Ascending aorta (tissue), 2 donors: ENCODE measurements at regions not wholly inside any gene's neighbourhood (a gene's known extent, or its start where the extent isn't known, plus 50 kb on each side); places are given as distances from the start of the nearest gene placed in this dataset.

Source experiments
- DNase-seq, 2 donors: peaks; one replicate each; pipeline ENCODE4 v3.0.0-alpha.2; 2019; ENCODE audit warnings: low spot score in 2 of 2
- H3K27ac ChIP-seq, 2 donors: fragments of 200-600 bp; sonication (generic); one replicate each; pipeline ENCODE4 v1.5.1; 2016 to 2017; ENCODE audit warnings: mild to moderate bottlenecking in 1 of 2
- H3K27me3 ChIP-seq: fragments of 200-600 bp; sonication (generic); one replicate; pipeline ENCODE4 v1.5.1; 2017
- H3K36me3 ChIP-seq, 2 donors: fragments of 200-600 bp; sonication (generic); one replicate each; pipeline ENCODE4 v1.5.1; 2016
- H3K4me1 ChIP-seq, 2 donors: fragments of 200-600 bp; sonication (generic); one replicate each; pipeline ENCODE4 v1.5.1; 2016 to 2017; ENCODE audit warnings: mild to moderate bottlenecking in 1 of 2
- H3K4me3 ChIP-seq, 2 donors: fragments of 200-600 bp; sonication (generic); one replicate each; pipeline ENCODE4 v1.5.1; 2016 to 2017; ENCODE audit warnings: mild to moderate bottlenecking in 1 of 2
- H3K9me3 ChIP-seq, 2 donors: fragments of 200-600 bp; sonication (generic); one replicate each; pipeline ENCODE4 v1.5.1; 2016
- CTCF ChIP-seq, 3 experiments: fragments of 200-600 bp in 2 of 3; fragments of 450-650 bp in 1 of 3; sonication (generic) in 2 of 3; IDR thresholded peaks; one replicate each; pipeline ENCODE4 v1.5.1; 2016 to 2019; ENCODE audit warnings: antibody characterized with exemption in 3 of 3, mild to moderate bottlenecking in 1 of 3, moderate library complexity in 1 of 3
- intact Hi-C: fragments of 100-400 bp; cut with DNase I; formaldehyde crosslinking; loops from one replicate; pipeline ENCODE4 v1.15.1; 2023

- H3K9me3 ChIP-seq = no peaks in the 10 kb centered on the region
- no peaks in the 10 kb centered on the region for H3K4me1 ChIP-seq
- no peak for TF ChIP-seq CTCF (IDR thresholded peaks at IDR 0.05)
- no peak overlapping the region for H3K4me3 ChIP-seq
- no peaks in the 10 kb centered on the region for H3K27me3 ChIP-seq
- intact Hi-C loops = no loop called here
- H3K27ac ChIP-seq = no peak overlapping the region
- no peaks in the 10 kb centered on the region for H3K36me3 ChIP-seq
- DNase-seq = no peak
These were observed 863.3 kb downstream of the IGSF11 start for GRCh38 chr3:118171236-118171852.

- H3K36me3 ChIP-seq = no peaks in the 10 kb centered on the region
- intact Hi-C loops = no loop called here
- H3K4me1 ChIP-seq = no peaks in the 10 kb centered on the region
- H3K4me3 ChIP-seq = no peak overlapping the region
- no peaks in the 10 kb centered on the region for H3K27me3 ChIP-seq
- no peaks in the 10 kb centered on the region for H3K9me3 ChIP-seq
- no peak for DNase-seq
- no peak overlapping the region for H3K27ac ChIP-seq
- TF ChIP-seq CTCF (IDR thresholded peaks at IDR 0.05) = no peak
These were observed 853.8 kb downstream of the IGSF11 start for GRCh38 chr3:118180853-118181252.

- Histone ChIP-seq H3K4me1 (no peaks in the 10 kb centered on the region), H3K27ac (no peak overlapping the region), H3K27me3 (no peaks in the 10 kb centered on the region), H3K36me3 (no peaks in the 10 kb centered on the region), H3K9me3 (no peaks in the 10 kb centered on the region), H3K4me3 (no peak overlapping the region)
- no peak for TF ChIP-seq CTCF (IDR thresholded peaks at IDR 0.05)
- intact Hi-C loops = no loop called here
- DNase-seq = no peak
These were observed 853.4 kb downstream of the IGSF11 start for GRCh38 chr3:118181274-118181673.

GRCh38 chr3:118186051-118186450 lies 848.6 kb downstream of the IGSF11 start:
- intact Hi-C loops = no loop called here
- no peaks in the 10 kb centered on the region for H3K27me3 ChIP-seq

GRCh38 chr3:118187221-118187620 lies 847.4 kb downstream of the IGSF11 start:
- H3K27me3 ChIP-seq = no peaks in the 10 kb centered on the region
- H3K36me3 ChIP-seq = no peaks in the 10 kb centered on the region
- no peaks in the 10 kb centered on the region for H3K9me3 ChIP-seq
- no peak overlapping the region for H3K27ac ChIP-seq
- no peak overlapping the region for H3K4me3 ChIP-seq
- no peak for DNase-seq
- intact Hi-C loops = no loop called here
- no peak for TF ChIP-seq CTCF (IDR thresholded peaks at IDR 0.05)
- H3K4me1 ChIP-seq = no peaks in the 10 kb centered on the region

More at GRCh38 chr3:118186051-118186450, 848.6 kb downstream of the IGSF11 start:
- Histone ChIP-seq H3K27ac (no peak overlapping the region), H3K4me1 (no peaks in the 10 kb centered on the region), H3K36me3 (no peaks in the 10 kb centered on the region), H3K9me3 (no peaks in the 10 kb centered on the region), H3K4me3 (no peak overlapping the region)
- no peak for DNase-seq
- TF ChIP-seq CTCF (IDR thresholded peaks at IDR 0.05) = no peak

- no peaks in the 10 kb centered on the region for H3K4me1 ChIP-seq
- H3K4me3 ChIP-seq = no peak overlapping the region
- TF ChIP-seq CTCF (IDR thresholded peaks at IDR 0.05) = no peak
- no peak overlapping the region for H3K27ac ChIP-seq
- intact Hi-C loops = no loop called here
- peaks cover 5 to 6% of the 10 kb centered on the region in 2 donors for H3K9me3 ChIP-seq
- no peaks in the 10 kb centered on the region for H3K27me3 ChIP-seq
- H3K36me3 ChIP-seq = no peaks in the 10 kb centered on the region
- DNase-seq = no peak
These were observed 838.5 kb downstream of the IGSF11 start for GRCh38 chr3:118196183-118196582.
